PC-9 (cell line): ENCODE measurements at regions not wholly inside any gene's neighbourhood (a gene's known extent, or its start where the extent isn't known, plus 50 kb on each side); places are given as distances from the start of the nearest gene placed in this dataset.

Experiments used
- BruUV-seq: library from RNA; stranded (reverse); fragments of 400-500 nt; replicated peaks from 2 replicates; lab custom pipeline; 2021; lab: Mats Ljungman, UMichigan
- CTCF ChIA-PET: fragments of 300-600 bp; sonication (Branson Sonifier 250); formaldehyde crosslinking; loops from one replicate; lab custom pipeline; 2022; ENCODE audit warnings: antibody characterized with exemption; lab: Charles Lee
- POLR2A ChIA-PET: fragments of 300-600 bp; sonication (Branson Sonifier 250); formaldehyde crosslinking; loops from one replicate; lab custom pipeline; 2022; ENCODE audit warnings: antibody characterized with exemption; ENCODE audit not compliant: unreplicated experiment; lab: Charles Lee
- DNase-seq, 2 experiments: peaks; one replicate each; pipeline versions ENCODE4 v3.0.0 to v3.0.0-alpha.2; 2015 to 2022; ENCODE audit warnings: mixed read lengths in 1 of 2
- H2AFZ ChIP-seq: fragments of 200-600 bp; sonication (generic); 2 replicates; pipeline ENCODE4 v1.8.1; 2017; ENCODE audit warnings: antibody characterized with exemption
- H3F3A ChIP-seq: fragments of 200-600 bp; sonication (generic); 2 replicates; pipeline ENCODE4 v1.8.1; 2017; ENCODE audit warnings: antibody characterized with exemption, mild to moderate bottlenecking, low read depth; ENCODE audit not compliant: insufficient read depth
- H3K27ac ChIP-seq: fragments of 200-600 bp; sonication (generic); 2 replicates; pipeline ENCODE4 v1.6.1; 2016; ENCODE audit warnings: mixed run types
- H3K27me3 ChIP-seq: fragments of 200-600 bp; sonication (generic); 2 replicates; pipeline ENCODE4 v1.6.1; 2016; ENCODE audit warnings: low read depth, mixed run types; ENCODE audit not compliant: insufficient read depth
- H3K36me3 ChIP-seq: fragments of 200-600 bp; sonication (generic); 2 replicates; pipeline ENCODE4 v1.6.1; 2016; ENCODE audit warnings: low read depth, mixed run types
- H3K4me1 ChIP-seq: fragments of 200-600 bp; sonication (generic); replicated peaks from 2 replicates; pipeline ENCODE4 v1.6.1; 2016; ENCODE audit warnings: mixed run types; ENCODE audit not compliant: insufficient read depth
- H3K4me2 ChIP-seq: fragments of 200-600 bp; sonication (generic); 2 replicates; pipeline ENCODE4 v1.6.1; 2017; ENCODE audit warnings: mixed run types
- H3K4me3 ChIP-seq: fragments of 200-600 bp; sonication (generic); 2 replicates; pipeline ENCODE4 v1.6.1; 2016; ENCODE audit warnings: mixed run types
- H3K79me2 ChIP-seq: fragments of 200-600 bp; sonication (generic); 2 replicates; pipeline ENCODE4 v1.6.1; 2017; ENCODE audit warnings: low read depth, mixed run types
- H3K9me2 ChIP-seq: fragments of 200-600 bp; sonication (generic); 2 replicates; pipeline ENCODE4 v1.8.1; 2017; ENCODE audit warnings: mild to moderate bottlenecking; ENCODE audit not compliant: insufficient read depth
- H3K9me3 ChIP-seq: fragments of 200-600 bp; sonication (generic); 2 replicates; pipeline ENCODE4 v1.8.1; 2016; ENCODE audit warnings: low read depth; ENCODE audit not compliant: insufficient read depth
- H4K20me1 ChIP-seq: fragments of 200-600 bp; sonication (generic); 2 replicates; pipeline ENCODE4 v1.8.1; 2017; ENCODE audit not compliant: insufficient read depth
- CTCF ChIP-seq: fragments of 200-600 bp; sonication (generic); conservative IDR thresholded peaks from 2 replicates; pipeline ENCODE4 v1.6.1; 2017; ENCODE audit warnings: mixed run types, antibody characterized with exemption, mild to moderate bottlenecking, moderate library complexity
- EZH2 ChIP-seq: fragments of 200-600 bp; sonication (generic); IDR thresholded peaks from 2 replicates; pipeline ENCODE4 v1.8.0; 2017; ENCODE audit warnings: antibody characterized with exemption, low read depth
- intact Hi-C: fragments of 100-400 bp; cut with micrococcal nuclease; formaldehyde crosslinking; loops from one replicate; pipeline ENCODE4 v1.10.0; 2022; ENCODE audit not compliant: unreplicated experiment

GRCh38 chr13:53129864-53130393, 101.3 kb downstream of the OLFM4 start:
- ChIA-PET POLR2A (interaction anchor here (0.6 kb wide), 1 partner anchor 18 kb away, joined by 9 read pairs; no protein-coding TSS in a partner anchor), CTCF (no interaction called here)
- no TSS peak for BruUV-seq
- no peak overlapping the region for H3K27ac ChIP-seq
- no peaks in the 10 kb centered on the region for H3K4me1 ChIP-seq
- H3K4me3 ChIP-seq = no peak overlapping the region
- no peaks in the 10 kb centered on the region for H4K20me1 ChIP-seq
- no peaks in the 10 kb centered on the region for H3K36me3 ChIP-seq
- no peaks in the 10 kb centered on the region for H3K79me2 ChIP-seq
- TF ChIP-seq CTCF (no peak), EZH2 (no peak)
- H3K4me2 ChIP-seq = no peak overlapping the region
- intact Hi-C loops = no loop called here
- H3K9me3 ChIP-seq = no peaks in the 10 kb centered on the region
- DNase-seq = no peak
- H3F3A ChIP-seq = no peaks in the 10 kb centered on the region
- H2AFZ ChIP-seq = no peak overlapping the region
- no peaks in the 10 kb centered on the region for H3K27me3 ChIP-seq
- no peaks in the 10 kb centered on the region for H3K9me2 ChIP-seq

- no TSS peak for BruUV-seq
- ChIA-PET POLR2A (no interaction called here), CTCF (no interaction called here)
- no peaks in the 10 kb centered on the region for H3F3A ChIP-seq
- no peaks in the 10 kb centered on the region for H3K9me2 ChIP-seq
- no peak overlapping the region for H3K27ac ChIP-seq
- no peaks in the 10 kb centered on the region for H3K9me3 ChIP-seq
- peaks cover 9% of the 10 kb centered on the region; the same call in 1 of the 2 replicates for H3K27me3 ChIP-seq
- H2AFZ ChIP-seq = no peak overlapping the region
- H3K4me1 ChIP-seq = no peaks in the 10 kb centered on the region
- no peak overlapping the region for H3K4me2 ChIP-seq
- intact Hi-C loops = no loop called here
- H3K36me3 ChIP-seq = no peaks in the 10 kb centered on the region
- H3K4me3 ChIP-seq = no peak overlapping the region
- TF ChIP-seq EZH2 (no peak), CTCF (no peak)
- no peaks in the 10 kb centered on the region for H4K20me1 ChIP-seq
- H3K79me2 ChIP-seq = no peaks in the 10 kb centered on the region
- no peak for DNase-seq
Observed at GRCh38 chr13:53131361-53131760, 102.7 kb downstream of the OLFM4 start.

- no peak overlapping the region for H3K4me2 ChIP-seq
- H3K4me3 ChIP-seq = no peak overlapping the region
- BruUV-seq = no TSS peak
- DNase-seq = no peak
- no peak overlapping the region for H3K27ac ChIP-seq
- no peaks in the 10 kb centered on the region for H3K9me2 ChIP-seq
- intact Hi-C loops = no loop called here
- TF ChIP-seq CTCF = no peak
- no peak for TF ChIP-seq EZH2
- no peaks in the 10 kb centered on the region for H3K79me2 ChIP-seq
- no peaks in the 10 kb centered on the region for H3K9me3 ChIP-seq
- H3F3A ChIP-seq = no peaks in the 10 kb centered on the region
- POLR2A ChIA-PET = no interaction called here
- H3K4me1 ChIP-seq = no peaks in the 10 kb centered on the region
- no peaks in the 10 kb centered on the region for H3K36me3 ChIP-seq
- CTCF ChIA-PET = no interaction called here
- H4K20me1 ChIP-seq = no peaks in the 10 kb centered on the region
- H2AFZ ChIP-seq = no peak overlapping the region
- peaks cover 9% of the 10 kb centered on the region; the same call in 1 of the 2 replicates for H3K27me3 ChIP-seq
Observed at GRCh38 chr13:53135301-53135700, 106.7 kb downstream of the OLFM4 start.
